ENCODE measurements at regions not wholly inside any gene's neighbourhood (a gene's known extent, or its start where the extent isn't known, plus 50 kb on each side); places are given as distances from the start of the nearest gene placed in this dataset.
A peak's percentile ranks its signal among the peaks of the same experiment; 100 is the strongest.

DNA sequence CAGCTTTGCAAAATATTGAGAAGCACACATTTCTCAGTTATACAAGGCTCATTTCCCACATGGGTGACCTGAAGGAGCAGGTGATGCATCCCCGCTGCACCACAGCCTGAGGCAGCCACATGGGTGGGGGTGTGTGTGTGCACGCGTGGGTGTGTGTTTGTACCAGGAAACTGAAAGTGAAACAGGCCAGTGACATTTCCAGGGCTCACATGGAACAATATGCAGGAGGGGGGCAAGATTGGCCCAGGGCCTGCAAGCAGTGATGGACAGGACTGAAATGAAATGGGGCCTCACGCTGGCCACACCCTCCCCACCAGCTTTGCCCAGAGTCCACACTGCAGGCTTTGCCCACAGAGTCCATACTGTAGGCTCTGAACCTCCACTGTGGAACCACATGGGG is 154.2 kb upstream of the PARP11 start:
- ChIA-PET POLR2A (interaction anchor here (0.6 kb wide), 1 partner anchor 952 kb away, joined by 3 read pairs; no protein-coding TSS in a partner anchor), CTCF (interaction anchor here (0.6 to 1.4 kb wide), 3 partner anchors 31 to 737 kb away, joined by 4 to 5 read pairs (median 4); no protein-coding TSS in a partner anchor)

DNA sequence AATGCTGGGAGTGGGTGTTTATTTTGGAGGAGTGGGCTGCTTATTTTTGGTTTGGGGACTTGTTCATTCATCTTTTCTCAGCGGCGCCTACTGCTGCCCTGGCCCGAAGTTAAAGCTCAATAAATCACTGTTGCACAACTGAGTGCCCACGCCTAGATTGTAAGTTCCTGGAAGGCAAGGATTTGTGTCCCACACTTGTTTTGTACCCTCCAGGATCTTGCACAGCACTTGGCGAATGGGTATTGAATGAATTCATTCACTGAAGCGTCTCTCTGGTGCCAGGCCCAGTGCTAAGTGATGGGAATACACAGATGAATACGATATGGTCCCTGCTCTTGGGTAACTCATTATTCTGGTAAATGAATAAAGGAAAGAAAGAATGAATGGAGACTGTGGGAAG is 153.3 kb upstream of the PARP11 start:
- no peaks in the 10 kb centered on the region for H3K9me3 Mint-ChIP-seq (ENCODE audit: unreplicated experiment)
- H3K4me1 Mint-ChIP-seq (ENCODE audit: insufficient read depth, unreplicated experiment) = peaks cover under 1% of the 10 kb centered on the region
- H3K4me3 Mint-ChIP-seq (ENCODE audit: unreplicated experiment) = no peak overlapping the region
- BruUV-seq (replicated peaks) = no TSS peak
- ChIA-PET CTCF (interaction anchor here (0.6 to 1.4 kb wide), 4 partner anchors 10 to 250 kb away, joined by 3 to 5 read pairs (median 4); no protein-coding TSS in a partner anchor), POLR2A (interaction anchor here (0.6 to 0.8 kb wide), 2 partner anchors 18 to 951 kb away, joined by 3 read pairs; no protein-coding TSS in a partner anchor)
- TF ChIP-seq, protein P1, sequence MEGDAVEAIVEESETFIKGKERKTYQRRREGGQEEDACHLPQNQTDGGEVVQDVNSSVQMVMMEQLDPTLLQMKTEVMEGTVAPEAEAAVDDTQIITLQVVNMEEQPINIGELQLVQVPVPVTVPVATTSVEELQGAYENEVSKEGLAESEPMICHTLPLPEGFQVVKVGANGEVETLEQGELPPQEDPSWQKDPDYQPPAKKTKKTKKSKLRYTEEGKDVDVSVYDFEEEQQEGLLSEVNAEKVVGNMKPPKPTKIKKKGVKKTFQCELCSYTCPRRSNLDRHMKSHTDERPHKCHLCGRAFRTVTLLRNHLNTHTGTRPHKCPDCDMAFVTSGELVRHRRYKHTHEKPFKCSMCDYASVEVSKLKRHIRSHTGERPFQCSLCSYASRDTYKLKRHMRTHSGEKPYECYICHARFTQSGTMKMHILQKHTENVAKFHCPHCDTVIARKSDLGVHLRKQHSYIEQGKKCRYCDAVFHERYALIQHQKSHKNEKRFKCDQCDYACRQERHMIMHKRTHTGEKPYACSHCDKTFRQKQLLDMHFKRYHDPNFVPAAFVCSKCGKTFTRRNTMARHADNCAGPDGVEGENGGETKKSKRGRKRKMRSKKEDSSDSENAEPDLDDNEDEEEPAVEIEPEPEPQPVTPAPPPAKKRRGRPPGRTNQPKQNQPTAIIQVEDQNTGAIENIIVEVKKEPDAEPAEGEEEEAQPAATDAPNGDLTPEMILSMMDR (IDR thresholded peaks at IDR 0.05; ENCODE audit: unreplicated experiment) = no peak
- no peak for DNase-seq (ENCODE audit: unreplicated experiment)
- intact Hi-C loops (cut with micrococcal nuclease) = no loop called here
- no peaks in the 10 kb centered on the region for H3K27me3 Mint-ChIP-seq (ENCODE audit: insufficient read depth, unreplicated experiment)
- H3K27ac Mint-ChIP-seq (ENCODE audit: low read depth, unreplicated experiment) = peak overlapping the region; percentile 76
- no peaks in the 10 kb centered on the region for H3K36me3 Mint-ChIP-seq (ENCODE audit: insufficient read depth, unreplicated experiment)

More for the DNA sequence above, 154.2 kb upstream of the PARP11 start:
- TF ChIP-seq, protein P1 (IDR thresholded peaks at IDR 0.05; ENCODE audit: unreplicated experiment) = no peak
- Mint-ChIP-seq H3K27me3 (ENCODE audit: insufficient read depth, unreplicated experiment) (no peaks in the 10 kb centered on the region), H3K9me3 (ENCODE audit: unreplicated experiment) (no peaks in the 10 kb centered on the region), H3K27ac (ENCODE audit: low read depth, unreplicated experiment) (no peak overlapping the region), H3K4me1 (ENCODE audit: insufficient read depth, unreplicated experiment) (peaks cover 7% of the 10 kb centered on the region), H3K4me3 (ENCODE audit: unreplicated experiment) (no peak overlapping the region), H3K36me3 (ENCODE audit: insufficient read depth, unreplicated experiment) (no peaks in the 10 kb centered on the region)
- DNase-seq (ENCODE audit: unreplicated experiment) = no peak
- intact Hi-C loops (cut with micrococcal nuclease) = no loop called here
- no TSS peak for BruUV-seq (replicated peaks)

DNA sequence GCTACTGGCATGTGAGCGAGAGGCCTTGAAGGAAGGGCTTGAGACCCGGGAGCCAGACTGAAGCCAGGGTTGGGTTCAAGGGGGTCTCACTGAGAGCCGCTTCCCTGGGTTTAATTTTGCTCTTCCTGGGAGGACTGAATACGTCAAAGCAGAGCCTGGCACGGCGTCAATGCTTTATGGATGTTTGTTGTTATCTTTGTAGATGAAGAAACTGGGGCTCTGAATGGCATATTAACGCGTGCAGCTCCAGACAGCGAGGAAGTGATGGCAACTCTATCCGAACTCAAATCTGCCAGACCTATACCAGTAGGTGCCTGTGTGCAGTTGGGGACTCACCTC is 152.8 kb upstream of the PARP11 start:
- TF ChIP-seq, protein P1 (IDR thresholded peaks at IDR 0.05; ENCODE audit: unreplicated experiment) = no peak
- Mint-ChIP-seq H3K27ac (ENCODE audit: low read depth, unreplicated experiment) (peak overlapping the region; percentile 76), H3K9me3 (ENCODE audit: unreplicated experiment) (no peaks in the 10 kb centered on the region), H3K36me3 (ENCODE audit: insufficient read depth, unreplicated experiment) (no peaks in the 10 kb centered on the region), H3K4me3 (ENCODE audit: unreplicated experiment) (no peak overlapping the region), H3K4me1 (ENCODE audit: insufficient read depth, unreplicated experiment) (no peaks in the 10 kb centered on the region), H3K27me3 (ENCODE audit: insufficient read depth, unreplicated experiment) (no peaks in the 10 kb centered on the region)
- CTCF ChIA-PET = interaction anchor here (0.6 to 1.4 kb wide), 3 partner anchors 11 to 30 kb away, joined by 3 to 4 read pairs (median 3); no protein-coding TSS in a partner anchor
- POLR2A ChIA-PET = interaction anchor here (1.6 kb wide), 1 partner anchor 11 kb away, joined by 5 read pairs; no protein-coding TSS in a partner anchor
- no TSS peak for BruUV-seq (replicated peaks)
- DNase-seq (ENCODE audit: unreplicated experiment) = no peak
- intact Hi-C loops (cut with micrococcal nuclease) = no loop called here

DNA sequence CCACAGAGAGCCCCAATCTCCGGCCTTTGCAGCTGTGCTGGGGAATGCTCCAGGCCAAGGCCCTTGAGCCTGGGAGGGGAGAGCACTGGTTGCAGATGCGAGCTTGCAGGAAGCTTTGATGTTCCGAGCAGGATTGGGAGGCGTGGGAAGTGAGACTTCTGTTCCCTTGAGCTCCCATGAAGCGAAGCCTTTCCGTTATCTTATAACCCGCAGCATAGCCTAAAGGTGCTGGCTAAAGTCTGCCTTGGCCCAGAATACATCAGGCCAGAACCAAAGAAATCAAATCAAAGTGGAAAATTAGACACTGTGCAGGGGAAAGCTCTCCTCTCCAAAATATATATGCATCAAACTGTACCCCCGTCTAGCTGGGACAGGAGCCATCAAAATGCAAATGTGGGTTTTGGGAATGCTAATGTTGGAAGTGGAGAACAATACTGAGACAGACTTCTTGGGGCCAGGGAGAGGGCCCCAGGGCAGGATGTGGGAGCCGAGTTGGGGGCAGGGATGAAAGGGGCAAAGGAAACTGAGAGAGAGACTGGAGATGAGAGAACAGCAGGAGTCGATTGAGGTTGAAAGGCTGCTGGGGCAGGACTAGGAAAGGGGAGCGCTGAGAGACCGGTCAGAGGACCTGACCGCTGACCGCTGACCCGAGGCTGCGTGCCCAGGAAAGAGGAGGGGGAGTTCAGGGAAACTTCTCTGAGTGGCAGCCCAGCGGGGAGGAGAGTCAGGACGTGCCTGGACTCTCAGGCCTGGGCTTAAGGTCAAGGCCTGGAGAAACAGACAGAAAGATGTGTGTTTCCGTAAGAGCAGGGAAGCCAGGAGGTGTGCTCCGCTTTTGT is 152.2 kb upstream of the PARP11 start:
- CTCF ChIA-PET = interaction anchor here (0.7 to 1.3 kb wide), 2 partner anchors 13 to 250 kb away, joined by 3 read pairs; no protein-coding TSS in a partner anchor
- TF ChIP-seq, protein P1 (IDR thresholded peaks at IDR 0.05; ENCODE audit: unreplicated experiment) = no peak
- no peak for DNase-seq (ENCODE audit: unreplicated experiment)
- no TSS peak for BruUV-seq (replicated peaks)
- H3K36me3 Mint-ChIP-seq (ENCODE audit: insufficient read depth, unreplicated experiment) = no peaks in the 10 kb centered on the region
- no peak overlapping the region for H3K4me3 Mint-ChIP-seq (ENCODE audit: unreplicated experiment)
- H3K4me1 Mint-ChIP-seq (ENCODE audit: insufficient read depth, unreplicated experiment) = no peaks in the 10 kb centered on the region
- peak overlapping the region; percentile 76 for H3K27ac Mint-ChIP-seq (ENCODE audit: low read depth, unreplicated experiment)
- H3K9me3 Mint-ChIP-seq (ENCODE audit: unreplicated experiment) = no peaks in the 10 kb centered on the region
- POLR2A ChIA-PET = interaction anchor here (1.6 kb wide), 1 partner anchor 12 kb away, joined by 5 read pairs; no protein-coding TSS in a partner anchor
- H3K27me3 Mint-ChIP-seq (ENCODE audit: insufficient read depth, unreplicated experiment) = no peaks in the 10 kb centered on the region
- intact Hi-C loops (cut with micrococcal nuclease) = no loop called here

Data from MCF 10A (cell line).